GM19239 (cell line): ENCODE measurements at regions not wholly inside any gene's neighbourhood (a gene's known extent, or its start where the extent isn't known, plus 50 kb on each side); places are given as distances from the start of the nearest gene placed in this dataset.
"Not testable (repeated sequence)": the region's sequence is repeated elsewhere in the genome, so short reads cannot be mapped to it uniquely, and the experiment has no call there.

Source experiments
- DNase-seq: peaks from one replicate; pipeline ENCODE4 v3.0.0; 2011; ENCODE audit warnings: low spot score; ENCODE audit not compliant: insufficient read length
- FAIRE-seq: peaks from 2 replicates; lab custom pipeline; 2011; peaks lifted over from hg19 to GRCh38; lab: Jason Lieb, UNC

GRCh38 chr6:55958790-55959189, 83.4 kb upstream of the BMP5 start:
- no peak for DNase-seq
- no peak for FAIRE-seq

- FAIRE-seq (no peak), DNase-seq (no peak)
Measured at GRCh38 chr6:55957961-55958422, 82.6 kb upstream of the BMP5 start.

GRCh38 chr6:55955684-55956083, 80.3 kb upstream of the BMP5 start:
- FAIRE-seq (no peak), DNase-seq (no peak)

- FAIRE-seq (no peak), DNase-seq (no peak)
Measured at GRCh38 chr6:55954436-55954835, 79.0 kb upstream of the BMP5 start.

- DNase-seq, result no peak
Measured at GRCh38 chr6:55953335-55953734, 77.9 kb upstream of the BMP5 start.

GRCh38 chr6:55950071-55950814, 74.9 kb upstream of the BMP5 start:
- FAIRE-seq (no peak), DNase-seq (no peak)

More at GRCh38 chr6:55953335-55953734, 77.9 kb upstream of the BMP5 start:
- no peak for FAIRE-seq

GRCh38 chr6:55943329-55943728, 67.9 kb upstream of the BMP5 start:
- DNase-seq, result no peak
- FAIRE-seq, result no peak

GRCh38 chr6:55941702-55942101, 66.3 kb upstream of the BMP5 start:
- DNase-seq, result no peak
- no peak for FAIRE-seq

- DNase-seq, result no peak
- FAIRE-seq, result no peak
Measured at GRCh38 chr6:55937951-55938690, 62.7 kb upstream of the BMP5 start.

GRCh38 chr6:55937261-55937947, 62.0 kb upstream of the BMP5 start:
- DNase-seq, result no peak
- FAIRE-seq, result no peak

- FAIRE-seq, result no peak
- no peak for DNase-seq
Measured at GRCh38 chr6:55931101-55931500, 55.7 kb upstream of the BMP5 start.

- DNase-seq, FAIRE-seq: not testable (repeated sequence)
Measured at GRCh38 chr6:55927713-55928112, 52.3 kb upstream of the BMP5 start.

- FAIRE-seq, result no peak
- no peak for DNase-seq
Measured at GRCh38 chr6:55925292-55925691, 49.9 kb upstream of the BMP5 start.
